ENCODE measurements at regions not wholly inside any gene's neighbourhood (a gene's known extent, or its start where the extent isn't known, plus 50 kb on each side); places are given as distances from the start of the nearest gene placed in this dataset.

GRCh38 chr13:44680746-44681355 lies 104.7 kb upstream of the TSC22D1 start (continued):
- TF ChIP-seq, protein P1, sequence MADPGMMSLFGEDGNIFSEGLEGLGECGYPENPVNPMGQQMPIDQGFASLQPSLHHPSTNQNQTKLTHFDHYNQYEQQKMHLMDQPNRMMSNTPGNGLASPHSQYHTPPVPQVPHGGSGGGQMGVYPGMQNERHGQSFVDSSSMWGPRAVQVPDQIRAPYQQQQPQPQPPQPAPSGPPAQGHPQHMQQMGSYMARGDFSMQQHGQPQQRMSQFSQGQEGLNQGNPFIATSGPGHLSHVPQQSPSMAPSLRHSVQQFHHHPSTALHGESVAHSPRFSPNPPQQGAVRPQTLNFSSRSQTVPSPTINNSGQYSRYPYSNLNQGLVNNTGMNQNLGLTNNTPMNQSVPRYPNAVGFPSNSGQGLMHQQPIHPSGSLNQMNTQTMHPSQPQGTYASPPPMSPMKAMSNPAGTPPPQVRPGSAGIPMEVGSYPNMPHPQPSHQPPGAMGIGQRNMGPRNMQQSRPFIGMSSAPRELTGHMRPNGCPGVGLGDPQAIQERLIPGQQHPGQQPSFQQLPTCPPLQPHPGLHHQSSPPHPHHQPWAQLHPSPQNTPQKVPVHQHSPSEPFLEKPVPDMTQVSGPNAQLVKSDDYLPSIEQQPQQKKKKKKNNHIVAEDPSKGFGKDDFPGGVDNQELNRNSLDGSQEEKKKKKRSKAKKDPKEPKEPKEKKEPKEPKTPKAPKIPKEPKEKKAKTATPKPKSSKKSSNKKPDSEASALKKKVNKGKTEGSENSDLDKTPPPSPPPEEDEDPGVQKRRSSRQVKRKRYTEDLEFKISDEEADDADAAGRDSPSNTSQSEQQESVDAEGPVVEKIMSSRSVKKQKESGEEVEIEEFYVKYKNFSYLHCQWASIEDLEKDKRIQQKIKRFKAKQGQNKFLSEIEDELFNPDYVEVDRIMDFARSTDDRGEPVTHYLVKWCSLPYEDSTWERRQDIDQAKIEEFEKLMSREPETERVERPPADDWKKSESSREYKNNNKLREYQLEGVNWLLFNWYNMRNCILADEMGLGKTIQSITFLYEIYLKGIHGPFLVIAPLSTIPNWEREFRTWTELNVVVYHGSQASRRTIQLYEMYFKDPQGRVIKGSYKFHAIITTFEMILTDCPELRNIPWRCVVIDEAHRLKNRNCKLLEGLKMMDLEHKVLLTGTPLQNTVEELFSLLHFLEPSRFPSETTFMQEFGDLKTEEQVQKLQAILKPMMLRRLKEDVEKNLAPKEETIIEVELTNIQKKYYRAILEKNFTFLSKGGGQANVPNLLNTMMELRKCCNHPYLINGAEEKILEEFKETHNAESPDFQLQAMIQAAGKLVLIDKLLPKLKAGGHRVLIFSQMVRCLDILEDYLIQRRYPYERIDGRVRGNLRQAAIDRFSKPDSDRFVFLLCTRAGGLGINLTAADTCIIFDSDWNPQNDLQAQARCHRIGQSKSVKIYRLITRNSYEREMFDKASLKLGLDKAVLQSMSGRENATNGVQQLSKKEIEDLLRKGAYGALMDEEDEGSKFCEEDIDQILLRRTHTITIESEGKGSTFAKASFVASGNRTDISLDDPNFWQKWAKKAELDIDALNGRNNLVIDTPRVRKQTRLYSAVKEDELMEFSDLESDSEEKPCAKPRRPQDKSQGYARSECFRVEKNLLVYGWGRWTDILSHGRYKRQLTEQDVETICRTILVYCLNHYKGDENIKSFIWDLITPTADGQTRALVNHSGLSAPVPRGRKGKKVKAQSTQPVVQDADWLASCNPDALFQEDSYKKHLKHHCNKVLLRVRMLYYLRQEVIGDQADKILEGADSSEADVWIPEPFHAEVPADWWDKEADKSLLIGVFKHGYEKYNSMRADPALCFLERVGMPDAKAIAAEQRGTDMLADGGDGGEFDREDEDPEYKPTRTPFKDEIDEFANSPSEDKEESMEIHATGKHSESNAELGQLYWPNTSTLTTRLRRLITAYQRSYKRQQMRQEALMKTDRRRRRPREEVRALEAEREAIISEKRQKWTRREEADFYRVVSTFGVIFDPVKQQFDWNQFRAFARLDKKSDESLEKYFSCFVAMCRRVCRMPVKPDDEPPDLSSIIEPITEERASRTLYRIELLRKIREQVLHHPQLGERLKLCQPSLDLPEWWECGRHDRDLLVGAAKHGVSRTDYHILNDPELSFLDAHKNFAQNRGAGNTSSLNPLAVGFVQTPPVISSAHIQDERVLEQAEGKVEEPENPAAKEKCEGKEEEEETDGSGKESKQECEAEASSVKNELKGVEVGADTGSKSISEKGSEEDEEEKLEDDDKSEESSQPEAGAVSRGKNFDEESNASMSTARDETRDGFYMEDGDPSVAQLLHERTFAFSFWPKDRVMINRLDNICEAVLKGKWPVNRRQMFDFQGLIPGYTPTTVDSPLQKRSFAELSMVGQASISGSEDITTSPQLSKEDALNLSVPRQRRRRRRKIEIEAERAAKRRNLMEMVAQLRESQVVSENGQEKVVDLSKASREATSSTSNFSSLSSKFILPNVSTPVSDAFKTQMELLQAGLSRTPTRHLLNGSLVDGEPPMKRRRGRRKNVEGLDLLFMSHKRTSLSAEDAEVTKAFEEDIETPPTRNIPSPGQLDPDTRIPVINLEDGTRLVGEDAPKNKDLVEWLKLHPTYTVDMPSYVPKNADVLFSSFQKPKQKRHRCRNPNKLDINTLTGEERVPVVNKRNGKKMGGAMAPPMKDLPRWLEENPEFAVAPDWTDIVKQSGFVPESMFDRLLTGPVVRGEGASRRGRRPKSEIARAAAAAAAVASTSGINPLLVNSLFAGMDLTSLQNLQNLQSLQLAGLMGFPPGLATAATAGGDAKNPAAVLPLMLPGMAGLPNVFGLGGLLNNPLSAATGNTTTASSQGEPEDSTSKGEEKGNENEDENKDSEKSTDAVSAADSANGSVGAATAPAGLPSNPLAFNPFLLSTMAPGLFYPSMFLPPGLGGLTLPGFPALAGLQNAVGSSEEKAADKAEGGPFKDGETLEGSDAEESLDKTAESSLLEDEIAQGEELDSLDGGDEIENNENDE (IDR thresholded peaks at IDR 0.05; ENCODE audit: insufficient replicate concordance, low read length): no peak
